GM12878 (cell line): ENCODE measurements at regions not wholly inside any gene's neighbourhood (a gene's known extent, or its start where the extent isn't known, plus 50 kb on each side); places are given as distances from the start of the nearest gene placed in this dataset.

Experiments used
- ATAC-seq: fragments of 200-7000 bp; cut with Tn5 transposase; 3 replicates; pipeline ENCODE4 v1.9.1; 2020; ENCODE audit warnings: mild to moderate bottlenecking, moderate library complexity
- BruUV-seq: library from RNA; stranded (reverse); fragments of 400-500 nt; replicated peaks from 2 replicates; lab custom pipeline; 2021; lab: Mats Ljungman, UMichigan
- CTCF ChIA-PET: fragments of 300-600 bp; sonication (Branson Sonifier 250); formaldehyde crosslinking; extraction: SDS; loops from one replicate; lab custom pipeline; 2021; ENCODE audit warnings: inconsistent platforms; lab: Yijun Ruan, JAX
- POLR2A ChIA-PET: fragments of 350-600 bp; formaldehyde crosslinking; extraction: SDS; loops from one replicate; lab custom pipeline; 2021; ENCODE audit warnings: inconsistent platforms; lab: Charles Lee
- RAD21 ChIA-PET: fragments of 300-600 bp; sonication (Branson Sonifier 250); formaldehyde crosslinking; loops from one replicate; lab custom pipeline; 2023; ENCODE audit warnings: antibody characterized with exemption; ENCODE audit not compliant: unreplicated experiment; lab: Charles Lee
- SMC1A ChIA-PET: fragments of 300-600 bp; sonication (Branson Sonifier 250); formaldehyde crosslinking; loops from one replicate; lab custom pipeline; 2023; ENCODE audit not compliant: unreplicated experiment, uncharacterized antibody; lab: Charles Lee
- DNase-seq: peaks from one replicate; pipeline ENCODE4 v3.0.0-alpha.2; 2011; ENCODE audit warnings: low read depth, low spot score
- FAIRE-seq: peaks from 3 replicates; lab custom pipeline; 2011; peaks lifted over from hg19 to GRCh38; lab: Jason Lieb, UNC
- H2AFZ ChIP-seq: 2 replicates; pipeline ENCODE4 v1.6.0; 2011; ENCODE audit warnings: low read depth, low read length, control low read depth; ENCODE audit not compliant: control insufficient read depth
- H3K27ac ChIP-seq: 2 replicates; pipeline ENCODE4 v1.5.1; 2011; ENCODE audit warnings: control low read depth; ENCODE audit not compliant: control insufficient read depth, insufficient read depth
- H3K27me3 ChIP-seq, 2 experiments: replicated peaks in 1 of 2; 2 replicates each; pipeline versions ENCODE4 v1.6.0 to v1.6.1; 2011; ENCODE audit warnings: low read length in 1 of 2; ENCODE audit not compliant: control insufficient read depth in 2 of 2, insufficient read depth in 2 of 2
- H3K36me3 ChIP-seq, 2 experiments: 2 replicates each; pipeline ENCODE4 v1.5.1; 2011; ENCODE audit warnings: low read length in 1 of 2; ENCODE audit not compliant: control insufficient read depth in 2 of 2, insufficient read depth in 2 of 2
- H3K4me1 ChIP-seq: 2 replicates; pipeline ENCODE4 v1.6.1; 2011; ENCODE audit warnings: mild to moderate bottlenecking, low read length, moderate library complexity, mixed read lengths; ENCODE audit not compliant: control insufficient read depth, insufficient read depth
- H3K4me2 ChIP-seq: 2 replicates; pipeline ENCODE4 v1.6.0; 2011; ENCODE audit warnings: control low read depth; ENCODE audit not compliant: control insufficient read depth, insufficient read depth
- H3K4me3 ChIP-seq: fragments of 200-600 bp; sonication (generic); 2 replicates; pipeline ENCODE4 v1.5.1; 2016
- H3K79me2 ChIP-seq: 2 replicates; pipeline ENCODE4 v1.6.0; 2011; ENCODE audit warnings: low read length; ENCODE audit not compliant: control insufficient read depth, insufficient read depth
- H3K9ac ChIP-seq: 2 replicates; pipeline ENCODE4 v1.8.0; 2011; ENCODE audit warnings: low read length, control low read depth, mixed read lengths; ENCODE audit not compliant: control insufficient read depth, insufficient read depth
- H3K9me3 ChIP-seq: replicated peaks from 3 replicates; pipeline ENCODE4 v1.5.1; 2011; ENCODE audit warnings: mild to moderate bottlenecking, low read length; ENCODE audit not compliant: control insufficient read depth, insufficient read depth
- H4K20me1 ChIP-seq: 2 replicates; pipeline ENCODE4 v1.6.0; 2011; ENCODE audit not compliant: control insufficient read depth, insufficient read depth
- BCL11A ChIP-seq: IDR thresholded peaks from 2 replicates; pipeline ENCODE4 v1.6.1; 2011; ENCODE audit warnings: low read depth, low read length
- CEBPB ChIP-seq, 2 experiments: fragments of 150-350 bp in 1 of 2; IDR thresholded peaks; 2 replicates each; pipeline ENCODE4 v1.6.1; 2012 to 2014; ENCODE audit warnings: low read depth in 2 of 2, low read length in 2 of 2, borderline replicate concordance in 1 of 2, inconsistent platforms in 1 of 2
- CHD1 ChIP-seq: IDR thresholded peaks from 2 replicates; pipeline ENCODE4 v1.6.1; 2012; ENCODE audit warnings: low read depth, low read length, improper control_type of control experiment
- NFYA ChIP-seq: IDR thresholded peaks from 2 replicates; pipeline ENCODE4 v1.6.1; 2011; ENCODE audit warnings: low read depth, mild to moderate bottlenecking, low read length, improper control_type of control experiment, borderline replicate concordance
- PAX5 ChIP-seq: IDR thresholded peaks from 2 replicates; pipeline ENCODE4 v1.6.1; 2011; ENCODE audit warnings: low read depth, low read length, borderline replicate concordance
- POU2F2 ChIP-seq: IDR thresholded peaks from 3 replicates; pipeline ENCODE4 v1.6.1; 2011; ENCODE audit warnings: low read depth, mild to moderate bottlenecking, low read length, borderline replicate concordance
- SIN3A ChIP-seq: IDR thresholded peaks from 2 replicates; pipeline ENCODE4 v1.6.1; 2012; ENCODE audit warnings: low read depth, low read length, improper control_type of control experiment
- SMAD5 ChIP-seq: IDR thresholded peaks from 2 replicates; pipeline ENCODE4 v1.6.1; 2016; ENCODE audit warnings: antibody characterized with exemption, low read depth
- SMC3 ChIP-seq: IDR thresholded peaks from 2 replicates; pipeline ENCODE4 v1.6.1; 2011; ENCODE audit warnings: low read length, improper control_type of control experiment, borderline replicate concordance
- in situ Hi-C: fragments of 300-500 bp; cut with MboI; formaldehyde crosslinking; loops from 9 replicates; pipeline ENCODE4 v1.14.3; 2018; ENCODE audit warnings: mixed read lengths
- intact Hi-C: fragments of 100-400 bp; cut with micrococcal nuclease; formaldehyde crosslinking; loops from one replicate; pipeline ENCODE4 v1.14.2; 2022; ENCODE audit not compliant: unreplicated experiment
- TF ChIP-seq, protein P1 (sequence below): IDR thresholded peaks from 2 replicates; pipeline ENCODE4 v1.6.1; 2011; ENCODE audit warnings: low read depth, mild to moderate bottlenecking, low read length, moderate library complexity, borderline replicate concordance; ENCODE audit errors: extremely low read depth
- TF ChIP-seq, protein P2 (sequence below): IDR thresholded peaks from 2 replicates; pipeline ENCODE4 v1.6.1; 2012; ENCODE audit warnings: low read depth, low read length, improper control_type of control experiment
- TF ChIP-seq, protein P3 (sequence below): IDR thresholded peaks from 2 replicates; pipeline ENCODE4 v1.6.1; 2011; ENCODE audit warnings: mild to moderate bottlenecking, low read depth, low read length, moderate library complexity; ENCODE audit not compliant: insufficient replicate concordance
- TF ChIP-seq, protein P4 (sequence below): fragments of 450-650 bp; IDR thresholded peaks from 2 replicates; pipeline ENCODE4 v1.6.1; 2017; ENCODE audit warnings: antibody characterized with exemption, mild to moderate bottlenecking, moderate library complexity

DNA sequence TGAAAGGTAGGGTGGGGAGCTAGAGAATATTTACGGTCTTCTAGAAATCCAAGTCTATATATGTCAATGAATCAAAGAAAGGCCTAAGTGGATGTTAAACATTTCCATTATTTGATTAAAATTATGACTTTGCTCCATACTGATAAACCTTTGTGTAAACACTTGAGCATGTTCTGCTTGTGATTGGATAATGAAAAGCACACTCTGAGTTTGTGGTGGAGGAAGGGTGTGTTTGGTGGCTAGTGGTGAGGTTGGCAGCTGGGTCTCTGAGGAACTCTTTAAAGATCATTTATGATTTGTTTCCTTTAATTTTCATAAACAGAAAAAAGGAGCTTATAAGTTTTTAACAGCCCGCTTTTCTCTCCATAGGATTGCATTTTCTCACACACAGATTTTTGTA is 84.7 kb downstream of the RFPL4B start (continued):
- TF ChIP-seq CEBPB (IDR thresholded peaks at IDR 0.05; ENCODE audit: borderline replicate concordance in 1 of 2, low read depth in 2 of 2, low read length in 2 of 2), result no peak
- TF ChIP-seq BCL11A, result no peak
- TF ChIP-seq PAX5, result no peak
- TF ChIP-seq, protein P1, sequence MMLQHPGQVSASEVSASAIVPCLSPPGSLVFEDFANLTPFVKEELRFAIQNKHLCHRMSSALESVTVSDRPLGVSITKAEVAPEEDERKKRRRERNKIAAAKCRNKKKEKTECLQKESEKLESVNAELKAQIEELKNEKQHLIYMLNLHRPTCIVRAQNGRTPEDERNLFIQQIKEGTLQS, result no peak
- no peak for TF ChIP-seq SMAD5
- TF ChIP-seq, protein P2, sequence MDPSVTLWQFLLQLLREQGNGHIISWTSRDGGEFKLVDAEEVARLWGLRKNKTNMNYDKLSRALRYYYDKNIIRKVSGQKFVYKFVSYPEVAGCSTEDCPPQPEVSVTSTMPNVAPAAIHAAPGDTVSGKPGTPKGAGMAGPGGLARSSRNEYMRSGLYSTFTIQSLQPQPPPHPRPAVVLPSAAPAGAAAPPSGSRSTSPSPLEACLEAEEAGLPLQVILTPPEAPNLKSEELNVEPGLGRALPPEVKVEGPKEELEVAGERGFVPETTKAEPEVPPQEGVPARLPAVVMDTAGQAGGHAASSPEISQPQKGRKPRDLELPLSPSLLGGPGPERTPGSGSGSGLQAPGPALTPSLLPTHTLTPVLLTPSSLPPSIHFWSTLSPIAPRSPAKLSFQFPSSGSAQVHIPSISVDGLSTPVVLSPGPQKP, result no peak
- TF ChIP-seq NFYA, result no peak

DNA sequence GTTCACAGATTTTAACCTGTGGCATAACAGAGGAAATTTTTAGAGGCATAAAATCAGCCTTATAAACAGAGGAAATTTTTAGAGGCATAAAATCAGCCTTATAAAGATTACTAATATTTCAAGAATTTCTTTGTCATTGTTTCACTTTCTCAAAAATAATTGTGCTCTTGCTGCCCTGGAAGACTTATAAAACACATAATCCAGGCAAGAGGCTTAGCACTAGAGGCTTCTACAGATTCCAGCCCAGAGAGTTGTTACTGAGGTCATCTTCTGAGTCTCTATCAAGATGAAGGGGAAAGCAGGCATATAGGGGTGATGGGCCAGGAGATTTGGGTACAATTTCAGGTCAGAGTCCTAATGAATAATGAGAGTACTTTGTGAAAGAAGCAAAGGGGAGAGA is 85.7 kb downstream of the RFPL4B start:
- H3K4me1 ChIP-seq, result no peaks in the 10 kb centered on the region
- H3K9me3 ChIP-seq, result no peaks in the 10 kb centered on the region
- DNase-seq (no peak), ATAC-seq (no peak), FAIRE-seq (no peak)
- H3K36me3 ChIP-seq, result no peaks in the 10 kb centered on the region
- H2AFZ ChIP-seq, result no peak overlapping the region
- POLR2A ChIA-PET, result interaction anchor here (0.6 kb wide), 1 partner anchor 1192 kb away, joined by 3 read pairs; no protein-coding TSS in a partner anchor
- H3K27ac ChIP-seq, result no peak overlapping the region
- H3K4me3 ChIP-seq, result no peak overlapping the region
- BruUV-seq, result no TSS peak
- intact Hi-C loops, result no loop called here
- TF ChIP-seq SMAD5 (no peak), SIN3A (no peak), POU2F2 (no peak), CHD1 (no peak), SMC3 (no peak)
- TF ChIP-seq, protein P3, sequence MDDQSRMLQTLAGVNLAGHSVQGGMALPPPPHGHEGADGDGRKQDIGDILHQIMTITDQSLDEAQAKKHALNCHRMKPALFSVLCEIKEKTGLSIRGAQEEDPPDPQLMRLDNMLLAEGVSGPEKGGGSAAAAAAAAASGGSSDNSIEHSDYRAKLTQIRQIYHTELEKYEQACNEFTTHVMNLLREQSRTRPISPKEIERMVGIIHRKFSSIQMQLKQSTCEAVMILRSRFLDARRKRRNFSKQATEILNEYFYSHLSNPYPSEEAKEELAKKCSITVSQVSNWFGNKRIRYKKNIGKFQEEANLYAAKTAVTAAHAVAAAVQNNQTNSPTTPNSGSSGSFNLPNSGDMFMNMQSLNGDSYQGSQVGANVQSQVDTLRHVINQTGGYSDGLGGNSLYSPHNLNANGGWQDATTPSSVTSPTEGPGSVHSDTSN, result no peak
- TF ChIP-seq, protein P4, sequence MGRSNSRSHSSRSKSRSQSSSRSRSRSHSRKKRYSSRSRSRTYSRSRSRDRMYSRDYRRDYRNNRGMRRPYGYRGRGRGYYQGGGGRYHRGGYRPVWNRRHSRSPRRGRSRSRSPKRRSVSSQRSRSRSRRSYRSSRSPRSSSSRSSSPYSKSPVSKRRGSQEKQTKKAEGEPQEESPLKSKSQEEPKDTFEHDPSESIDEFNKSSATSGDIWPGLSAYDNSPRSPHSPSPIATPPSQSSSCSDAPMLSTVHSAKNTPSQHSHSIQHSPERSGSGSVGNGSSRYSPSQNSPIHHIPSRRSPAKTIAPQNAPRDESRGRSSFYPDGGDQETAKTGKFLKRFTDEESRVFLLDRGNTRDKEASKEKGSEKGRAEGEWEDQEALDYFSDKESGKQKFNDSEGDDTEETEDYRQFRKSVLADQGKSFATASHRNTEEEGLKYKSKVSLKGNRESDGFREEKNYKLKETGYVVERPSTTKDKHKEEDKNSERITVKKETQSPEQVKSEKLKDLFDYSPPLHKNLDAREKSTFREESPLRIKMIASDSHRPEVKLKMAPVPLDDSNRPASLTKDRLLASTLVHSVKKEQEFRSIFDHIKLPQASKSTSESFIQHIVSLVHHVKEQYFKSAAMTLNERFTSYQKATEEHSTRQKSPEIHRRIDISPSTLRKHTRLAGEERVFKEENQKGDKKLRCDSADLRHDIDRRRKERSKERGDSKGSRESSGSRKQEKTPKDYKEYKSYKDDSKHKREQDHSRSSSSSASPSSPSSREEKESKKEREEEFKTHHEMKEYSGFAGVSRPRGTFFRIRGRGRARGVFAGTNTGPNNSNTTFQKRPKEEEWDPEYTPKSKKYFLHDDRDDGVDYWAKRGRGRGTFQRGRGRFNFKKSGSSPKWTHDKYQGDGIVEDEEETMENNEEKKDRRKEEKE, result no peak
- no peak overlapping the region for H3K4me2 ChIP-seq
- CTCF ChIA-PET, result no interaction called here
- in situ Hi-C loops, result no loop called here
- SMC1A ChIA-PET, result no interaction called here
- no peaks in the 10 kb centered on the region for H3K79me2 ChIP-seq
- RAD21 ChIA-PET, result no interaction called here
- no peak overlapping the region for H3K9ac ChIP-seq
- H3K27me3 ChIP-seq, result no peaks in the 10 kb centered on the region
- no peaks in the 10 kb centered on the region for H4K20me1 ChIP-seq
